Left forelimb (tissue), 1 donor: ENCODE measurements at regions not wholly inside any gene's neighbourhood (a gene's known extent, or its start where the extent isn't known, plus 50 kb on each side); places are given as distances from the start of the nearest gene placed in this dataset.

Source experiments
- DNase-seq: peaks from one replicate; pipeline ENCODE4 v3.0.0-alpha.2; 2018; ENCODE audit warnings: low spot score

DNA sequence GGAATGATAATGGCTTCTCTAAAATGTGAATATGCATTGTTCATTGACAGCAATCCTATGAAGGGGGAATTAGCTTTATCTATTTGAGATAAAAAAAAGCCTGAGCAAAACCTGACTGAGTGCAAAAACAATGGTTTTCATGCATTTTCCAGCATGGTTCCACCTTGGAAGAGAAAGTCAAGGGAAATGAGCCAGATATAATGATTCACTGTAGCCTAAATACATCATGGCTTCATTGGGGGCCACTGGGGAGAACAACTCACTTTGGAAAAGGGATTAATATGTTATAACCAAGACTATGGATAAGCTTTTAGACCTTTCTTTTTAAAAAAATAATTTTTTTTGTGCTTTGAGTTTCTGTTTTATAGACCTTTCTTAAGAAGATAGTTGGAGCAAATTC, 679.7 kb downstream of the NYAP2 start:
- DNase-seq = no peak

DNA sequence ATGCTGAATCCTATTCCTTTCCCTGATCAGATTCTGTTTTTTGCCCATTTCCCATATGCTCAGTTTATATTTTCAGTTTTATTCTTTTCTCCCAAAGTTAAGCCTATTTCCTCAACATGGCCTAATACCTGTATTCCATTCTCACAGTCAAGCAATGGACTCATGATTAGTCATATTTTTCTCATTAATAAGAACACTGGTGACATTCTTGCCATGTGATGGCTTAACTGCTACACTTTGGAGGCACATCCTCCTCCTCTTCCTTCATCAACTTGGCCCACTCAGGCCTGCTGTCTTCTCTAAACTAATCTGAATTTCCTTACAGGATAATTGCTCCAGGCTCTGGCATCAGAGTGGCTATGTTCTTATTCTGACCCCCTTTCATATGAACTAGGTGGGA, 679.2 kb downstream of the NYAP2 start:
- no peak for DNase-seq

DNA sequence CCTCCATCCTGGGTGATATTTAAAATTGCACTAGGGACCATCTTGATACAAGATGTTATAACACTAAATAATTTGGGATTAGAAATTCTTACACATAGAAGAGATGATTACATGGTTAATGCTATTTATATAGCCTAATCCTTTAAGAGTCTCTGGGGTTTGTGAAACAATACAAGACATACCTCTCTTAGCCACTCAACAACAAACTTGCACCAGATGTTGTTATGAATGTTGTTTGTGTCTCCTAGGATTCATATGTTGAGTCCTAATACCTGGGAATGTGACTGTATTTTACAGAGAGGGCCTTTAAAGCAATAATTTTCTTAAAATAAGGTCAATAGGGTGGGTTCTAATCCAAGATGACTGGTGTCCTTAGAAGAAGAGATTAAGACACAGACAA, 678.3 kb downstream of the NYAP2 start:
- no peak for DNase-seq

GRCh38 chr2:226077031-226077430, 677.5 kb downstream of the NYAP2 start:
- DNase-seq = no peak

DNA sequence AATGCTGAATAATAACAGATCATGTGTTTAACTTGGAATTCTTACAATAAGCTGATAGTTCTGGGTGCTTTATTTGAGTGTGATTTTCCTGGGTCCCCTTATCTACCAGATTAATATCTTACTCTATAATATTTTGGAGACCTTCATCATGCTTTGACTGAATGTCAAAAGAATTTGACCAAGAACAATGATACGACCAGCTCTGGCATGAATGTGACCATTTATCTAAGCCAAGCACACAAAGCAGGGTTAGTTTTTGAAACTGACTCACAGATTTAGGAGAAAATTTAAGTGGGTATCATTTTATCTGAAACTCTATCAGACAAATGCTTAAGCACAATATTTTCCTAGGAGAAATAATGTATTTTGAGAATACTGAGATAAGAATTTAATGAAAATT, 677.0 kb downstream of the NYAP2 start:
- no peak for DNase-seq

DNA sequence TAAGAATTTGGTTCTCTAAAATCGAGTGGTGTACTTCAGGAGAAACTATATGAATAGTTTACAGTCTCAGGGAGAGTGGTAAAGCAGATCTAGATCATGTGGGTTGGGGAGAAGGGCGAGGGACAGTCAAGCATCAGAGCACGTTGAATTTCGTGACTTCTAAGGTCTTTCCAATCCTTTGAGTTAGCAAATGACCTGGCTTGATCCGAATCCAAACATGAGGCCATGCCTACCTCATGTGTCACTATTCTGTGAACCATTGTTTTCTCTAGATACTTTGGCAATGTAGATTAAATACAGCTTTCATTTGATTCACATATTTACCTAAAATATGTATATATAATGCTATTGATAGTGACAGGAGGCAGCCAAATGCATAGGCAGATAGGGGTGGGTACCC, 674.9 kb downstream of the NYAP2 start:
- no peak for DNase-seq

DNA sequence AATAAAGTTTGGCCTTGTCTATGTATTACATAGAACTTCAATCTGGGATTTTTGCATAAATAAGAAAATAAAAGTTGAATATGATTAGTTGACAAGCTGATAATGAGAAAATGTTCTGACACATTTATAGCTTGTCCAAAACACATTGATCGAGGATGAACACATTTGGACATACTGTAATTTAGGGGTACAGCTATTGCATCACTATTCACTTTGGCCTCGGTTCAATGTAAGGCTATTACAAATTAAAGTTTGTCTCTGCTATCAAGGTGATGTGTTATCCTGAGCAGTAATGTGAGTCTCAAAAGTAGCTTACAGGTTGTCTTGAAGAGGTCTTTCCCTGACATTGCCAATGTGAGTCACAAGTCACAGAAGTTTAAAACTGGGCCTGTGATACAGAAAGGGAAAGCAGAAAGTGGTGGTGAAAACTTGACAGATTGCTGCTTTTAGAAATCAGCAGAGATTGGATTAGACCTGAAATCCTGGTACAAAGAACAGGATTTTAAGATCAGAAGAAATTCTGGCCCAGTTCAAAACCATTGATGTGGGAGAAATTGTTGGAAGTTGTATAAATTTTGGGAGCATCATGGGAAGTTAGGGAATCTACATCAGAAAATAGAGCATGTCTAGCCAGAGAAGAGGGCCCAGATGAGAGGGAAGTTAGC, 674.1 kb downstream of the NYAP2 start:
- no peak for DNase-seq

GRCh38 chr2:226066873-226067272, 667.4 kb downstream of the NYAP2 start:
- no peak for DNase-seq

DNA sequence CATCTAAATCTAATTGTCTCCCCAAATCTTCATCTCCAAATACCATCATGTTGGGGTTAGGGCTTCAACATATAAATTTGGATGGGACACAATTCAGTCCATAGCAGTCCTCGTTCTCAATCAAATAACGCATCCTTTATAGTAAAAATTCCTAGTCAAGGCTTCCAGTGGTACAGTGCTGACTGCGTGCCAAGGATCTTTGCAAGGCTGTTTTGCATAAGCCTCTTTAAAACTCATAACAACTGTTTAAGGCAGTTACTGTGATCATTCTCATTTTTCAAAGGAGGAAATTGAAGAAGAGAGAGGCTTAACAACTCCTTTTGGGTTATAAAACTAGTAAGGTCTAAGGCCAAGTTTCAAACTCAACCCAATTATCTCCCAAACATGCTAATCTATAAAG, 666.9 kb downstream of the NYAP2 start:
- DNase-seq = no peak

- no peak for DNase-seq
Observed at GRCh38 chr2:226064932-226065570, 665.5 kb downstream of the NYAP2 start.

GRCh38 chr2:226063704-226064440, 664.4 kb downstream of the NYAP2 start:
- no peak for DNase-seq

DNA sequence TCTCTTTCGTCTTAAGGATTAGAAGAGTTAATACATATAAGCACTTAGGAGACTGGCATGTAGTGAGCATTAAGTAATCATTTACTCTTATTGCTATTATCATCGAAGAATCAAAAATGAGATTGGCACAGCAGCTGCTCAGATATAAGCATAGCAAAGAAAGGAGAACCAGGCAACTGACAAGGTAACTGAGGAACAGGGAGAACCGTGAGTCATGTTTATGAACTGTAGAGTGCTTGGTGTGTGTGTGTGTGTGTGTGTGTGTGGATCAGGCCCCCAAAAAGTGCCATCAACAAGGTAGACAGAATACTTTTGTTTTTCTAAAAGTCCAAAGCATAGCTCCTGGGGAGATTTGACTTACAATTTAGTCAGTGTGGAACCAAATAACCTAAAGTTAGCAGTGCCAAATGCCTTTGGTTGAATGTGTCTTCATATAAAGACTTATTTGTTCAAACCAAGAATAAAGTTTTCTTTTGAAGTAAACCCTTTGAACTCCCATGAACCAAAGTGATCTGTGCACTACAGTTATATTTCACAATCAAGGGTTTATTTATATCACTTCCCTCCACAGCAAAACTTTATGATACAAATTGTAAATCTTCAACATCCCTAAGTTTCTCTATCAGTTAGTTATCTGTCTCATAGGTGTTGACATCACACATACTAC, 660.6 kb downstream of the NYAP2 start:
- DNase-seq = no peak

DNA sequence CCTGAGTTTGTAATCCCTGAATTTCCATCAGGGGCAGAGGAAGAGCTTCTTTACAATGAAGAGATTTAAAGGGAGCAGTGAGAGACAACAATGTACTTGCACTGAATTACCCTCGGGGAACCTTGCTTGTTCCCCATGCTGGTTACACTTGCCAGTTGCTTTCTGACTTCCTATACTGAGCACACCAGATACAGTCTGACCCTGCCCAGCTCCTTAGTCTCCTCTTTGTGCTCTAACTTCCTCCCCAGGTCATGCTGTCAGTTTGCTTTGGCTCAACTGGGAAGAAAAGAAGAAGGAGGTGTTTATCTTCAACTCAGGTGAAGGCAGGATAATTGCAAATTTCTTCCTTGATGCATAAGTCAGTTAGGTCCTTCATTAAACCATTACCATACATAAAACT, 658.4 kb downstream of the NYAP2 start:
- DNase-seq = no peak

GRCh38 chr2:226057365-226057764, 657.9 kb downstream of the NYAP2 start:
- no peak for DNase-seq

DNA sequence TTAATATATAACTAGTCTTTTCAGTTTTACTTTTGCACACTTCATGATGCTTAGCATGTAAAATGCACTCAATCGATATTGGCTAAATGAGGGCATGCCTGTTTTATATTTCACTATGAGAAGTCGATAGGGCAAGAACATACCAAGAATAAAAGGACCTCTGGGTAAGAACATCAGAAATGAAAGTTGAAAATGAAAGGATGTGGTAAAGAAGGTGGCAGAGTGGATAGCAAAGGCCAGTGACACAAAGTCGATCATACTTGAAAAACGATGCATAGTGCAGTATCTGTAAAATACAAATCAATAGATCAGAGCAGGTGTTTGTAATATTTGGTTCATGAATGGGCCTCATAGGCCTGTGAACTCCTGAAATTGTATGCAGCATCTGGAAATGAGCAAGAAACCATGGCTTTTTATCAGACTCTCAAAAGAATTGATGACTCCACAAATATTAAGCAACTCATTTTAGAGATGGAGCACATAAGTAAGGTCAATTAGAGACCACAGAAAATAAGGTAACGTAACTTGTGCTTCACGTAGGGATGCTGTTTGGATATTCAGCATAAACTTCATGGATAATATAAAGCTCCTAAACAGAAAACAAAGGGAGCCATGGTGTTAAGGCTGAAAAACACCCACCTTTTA, 653.4 kb downstream of the NYAP2 start:
- no peak for DNase-seq

DNA sequence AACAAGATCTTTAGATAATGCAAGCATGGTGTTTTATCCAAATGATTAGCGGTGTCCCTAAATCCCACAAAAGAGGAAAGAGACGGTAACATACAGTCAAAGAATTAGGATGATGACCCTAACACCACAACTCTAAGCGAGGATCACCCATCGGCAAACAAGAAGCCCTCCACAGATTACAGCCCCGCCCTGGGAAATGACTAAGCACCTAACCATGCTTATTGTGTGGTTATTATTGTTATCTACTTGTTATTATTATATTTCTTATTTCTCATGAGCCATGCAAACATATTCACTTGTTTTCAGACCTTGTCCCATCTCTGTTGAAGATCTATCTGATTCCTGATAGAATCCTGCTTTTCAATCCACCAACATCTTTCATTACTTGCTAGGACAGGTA, 651.3 kb downstream of the NYAP2 start:
- no peak for DNase-seq

- no peak for DNase-seq
Observed at GRCh38 chr2:226048611-226049010, 649.1 kb downstream of the NYAP2 start.

DNA sequence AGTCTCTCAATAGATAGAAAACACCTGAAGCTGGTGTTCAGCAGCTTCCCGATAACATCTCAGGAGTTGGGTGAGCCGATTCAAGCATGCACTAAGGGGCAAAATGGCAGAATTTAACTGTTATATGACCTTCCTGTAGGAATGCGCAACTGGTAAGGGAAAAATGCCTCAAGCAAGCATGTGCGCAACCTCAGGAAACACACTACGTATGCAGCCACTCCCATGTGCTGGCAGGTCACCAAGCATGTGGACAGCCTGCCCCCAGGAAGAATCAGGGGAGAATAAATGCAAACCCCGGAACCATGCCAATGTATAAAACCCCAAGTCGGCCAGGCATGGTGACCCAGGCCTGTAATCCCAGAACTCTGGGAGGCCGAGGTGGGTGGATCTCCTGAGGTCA, 645.6 kb downstream of the NYAP2 start:
- no peak for DNase-seq

DNA sequence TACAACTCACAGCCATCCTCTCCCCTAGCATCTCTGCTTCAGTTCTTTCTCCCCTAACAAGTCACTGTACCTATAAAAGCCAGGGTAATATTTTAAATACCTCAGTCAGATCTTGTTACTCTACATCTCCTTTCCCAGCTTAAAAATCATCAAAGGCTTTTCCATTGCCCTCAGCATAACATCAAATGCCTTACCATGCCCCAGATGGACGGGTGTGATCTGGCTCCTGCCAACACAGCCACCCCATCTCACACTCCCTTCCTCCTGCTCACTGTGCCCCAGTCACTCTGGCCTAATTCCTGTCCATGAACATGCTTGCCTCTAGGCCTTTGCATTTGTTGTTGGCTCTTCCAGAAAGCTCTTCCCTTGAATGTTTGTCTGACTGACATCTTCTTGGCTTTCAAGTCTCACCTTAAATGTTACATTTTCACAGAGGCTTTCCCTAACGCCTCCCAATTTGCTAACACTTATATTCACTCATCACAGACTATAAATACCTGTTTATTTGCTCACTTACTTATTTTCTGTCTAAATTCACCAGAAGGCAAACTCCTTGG, 640.9 kb downstream of the NYAP2 start:
- DNase-seq = no peak

DNA sequence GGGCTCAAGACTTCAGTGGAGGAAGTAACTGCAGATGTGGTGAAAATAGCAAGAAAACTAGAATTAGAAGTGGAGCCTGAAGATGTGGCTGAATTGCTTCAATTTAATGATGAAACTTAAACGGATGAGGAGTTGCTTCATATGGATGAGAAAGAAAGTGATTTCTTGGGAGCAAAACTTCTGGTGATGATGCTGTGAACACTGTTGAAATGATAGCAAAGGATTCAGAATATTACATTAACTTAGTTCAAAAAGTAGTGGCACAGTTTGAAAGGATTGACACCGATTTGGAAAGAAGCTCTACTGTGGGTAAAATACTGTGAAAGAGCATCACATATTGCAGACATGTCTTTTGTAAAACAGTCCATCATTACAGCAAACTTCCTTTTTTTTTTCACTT, 638.0 kb downstream of the NYAP2 start:
- DNase-seq = no peak

GRCh38 chr2:226031647-226032501, 632.4 kb downstream of the NYAP2 start:
- DNase-seq = no peak
